HCT116 (cell line): ENCODE measurements at regions not wholly inside any gene's neighbourhood (a gene's known extent, or its start where the extent isn't known, plus 50 kb on each side); places are given as distances from the start of the nearest gene placed in this dataset.

ENCODE experiments used
- ATAC-seq: fragments of 200-7000 bp; cut with Tn5 transposase; 2 replicates; pipeline ENCODE4 v1.9.1; 2020; ENCODE audit warnings: mild to moderate bottlenecking, moderate library complexity
- BruUV-seq: library from RNA; stranded (reverse); fragments of 400-500 nt; replicated peaks from 2 replicates; lab custom pipeline; 2021; lab: Mats Ljungman, UMichigan
- CTCF ChIA-PET: fragments of 300-600 bp; sonication (Branson Sonifier 250); formaldehyde crosslinking; loops from one replicate; lab custom pipeline; 2021; ENCODE audit warnings: antibody characterized with exemption; lab: Charles Lee
- POLR2A ChIA-PET: fragments of 300-600, 350-600 bp; sonication (Branson Sonifier 250); formaldehyde crosslinking; loops from one replicate; lab custom pipeline; 2021; ENCODE audit warnings: antibody characterized with exemption; lab: Charles Lee
- RAD21 ChIA-PET, 2 experiments: fragments of 300-600 bp; sonication (Branson Sonifier 250); formaldehyde crosslinking; loops; one replicate each; lab custom pipeline; 2023; ENCODE audit warnings: low total read pairs in 2 of 2; ENCODE audit not compliant: uncharacterized antibody in 2 of 2, unreplicated experiment in 2 of 2, low non-redundant PET in 1 of 2; lab: Charles Lee
- DNase-seq: peaks from one replicate; pipeline ENCODE4 v3.0.0-alpha.2; 2010; ENCODE audit warnings: low read depth, low spot score
- H2AFZ ChIP-seq: fragments of 200-600 bp; shearing (Covaris generic), sonication (generic); 2 replicates; pipeline ENCODE4 v1.6.1; 2017; ENCODE audit warnings: low read depth, mixed run types, mixed read lengths, antibody characterized with exemption, low read length; ENCODE audit not compliant: poor library complexity, severe bottlenecking
- H3K27ac ChIP-seq: 2 replicates; pipeline ENCODE4 v1.5.1; 2012; ENCODE audit warnings: low read depth, low read length
- H3K27me3 ChIP-seq: fragments of 200-600 bp; sonication (generic); 2 replicates; pipeline ENCODE4 v1.6.1; 2016; ENCODE audit warnings: mixed run types, low read length, mixed read lengths; ENCODE audit not compliant: insufficient read depth
- H3K36me3 ChIP-seq, 2 experiments: fragments of 200-500 bp in 1 of 2; fragments of 200-600 bp in 1 of 2; sonication (Bioruptor generic) in 1 of 2; sonication (generic) in 1 of 2; 2 replicates each; pipeline versions ENCODE4 v1.5.1 to v1.6.1; 2014 to 2016; ENCODE audit warnings: low read length in 2 of 2, inconsistent platforms in 1 of 2, mixed read lengths in 1 of 2, mixed run types in 1 of 2; ENCODE audit not compliant: insufficient read depth in 2 of 2, control insufficient read depth in 1 of 2
- H3K4me1 ChIP-seq, 2 experiments: fragments of 200-600 bp in 1 of 2; sonication (generic) in 1 of 2; 2 replicates each; pipeline versions ENCODE4 v1.5.1 to v1.6.1; 2012 to 2017; ENCODE audit warnings: low read length in 2 of 2, inconsistent platforms in 1 of 2, mild to moderate bottlenecking in 1 of 2, mixed read lengths in 1 of 2, mixed run types in 1 of 2, moderate library complexity in 1 of 2; ENCODE audit not compliant: insufficient read depth in 2 of 2, control insufficient read depth in 1 of 2
- H3K4me2 ChIP-seq: fragments of 200-600 bp; sonication (generic); 2 replicates; pipeline ENCODE4 v1.6.1; 2017; ENCODE audit warnings: mixed run types, low read length, mixed read lengths
- H3K4me3 ChIP-seq, 2 experiments: fragments of 200-600 bp in 1 of 2; sonication (generic) in 1 of 2; replicated peaks in 1 of 2; 2 replicates each; pipeline ENCODE4 v1.5.1; 2011 to 2016; ENCODE audit warnings: low read length in 2 of 2, control low read depth in 1 of 2, low read depth in 1 of 2, mild to moderate bottlenecking in 1 of 2, mixed read lengths in 1 of 2, mixed run types in 1 of 2
- H3K79me2 ChIP-seq: fragments of 200-600 bp; sonication (generic); 2 replicates; pipeline ENCODE4 v1.6.1; 2017; ENCODE audit warnings: mild to moderate bottlenecking, mixed run types, low read length, moderate library complexity, mixed read lengths; ENCODE audit not compliant: insufficient read depth
- H3K9ac ChIP-seq: fragments of 200-600 bp; sonication (generic); 2 replicates; pipeline ENCODE4 v1.6.1; 2016; ENCODE audit warnings: low read length, mixed read lengths
- H3K9me2 ChIP-seq: fragments of 200-600 bp; sonication (generic), shearing (Covaris generic); 2 replicates; pipeline ENCODE4 v1.6.1; 2017; ENCODE audit warnings: mixed run types, mild to moderate bottlenecking, moderate library complexity; ENCODE audit not compliant: insufficient read depth
- H3K9me3 ChIP-seq, 2 experiments: fragments of 200-500 bp in 1 of 2; fragments of 200-600 bp in 1 of 2; sonication (Bioruptor generic) in 1 of 2; sonication (generic) in 1 of 2; 2 replicates each; pipeline ENCODE4 v1.6.1; 2014 to 2017; ENCODE audit warnings: low read length in 2 of 2, mixed read lengths in 2 of 2, inconsistent platforms in 1 of 2, low read depth in 1 of 2, mild to moderate bottlenecking in 1 of 2, mixed run types in 1 of 2, moderate library complexity in 1 of 2; ENCODE audit not compliant: control insufficient read depth in 1 of 2, insufficient read depth in 1 of 2
- H4K20me1 ChIP-seq: fragments of 200-600 bp; sonication (generic), shearing (Covaris generic); 2 replicates; pipeline ENCODE4 v1.6.1; 2017; ENCODE audit warnings: mixed run types, mild to moderate bottlenecking, moderate library complexity; ENCODE audit not compliant: insufficient read depth
- CEBPB ChIP-seq: IDR thresholded peaks from 2 replicates; pipeline ENCODE4 v1.6.1; 2012; ENCODE audit warnings: low read depth
- EGR1 ChIP-seq: IDR thresholded peaks from 2 replicates; pipeline ENCODE4 v1.6.1; 2012; ENCODE audit warnings: low read depth
- ELF1 ChIP-seq: IDR thresholded peaks from 2 replicates; pipeline ENCODE4 v1.6.1; 2012; ENCODE audit warnings: low read depth, borderline replicate concordance
- EZH2 ChIP-seq: fragments of 200-600 bp; sonication (generic); IDR thresholded peaks from 2 replicates; pipeline ENCODE4 v1.6.1; 2017; ENCODE audit warnings: antibody characterized with exemption, mixed run types
- EZH2phosphoT487 ChIP-seq: fragments of 200-600 bp; IDR thresholded peaks from 2 replicates; pipeline ENCODE4 v1.6.1; 2018; ENCODE audit warnings: antibody characterized with exemption, borderline replicate concordance
- FOSL1 ChIP-seq: IDR thresholded peaks from 2 replicates; pipeline ENCODE4 v1.6.1; 2012; ENCODE audit warnings: low read depth
- POLR2A ChIP-seq: IDR thresholded peaks from 2 replicates; pipeline ENCODE4 v1.7.0; 2011; ENCODE audit warnings: borderline replicate concordance; ENCODE audit not compliant: insufficient read depth, insufficient read length; ENCODE audit errors: extremely low read depth
- POLR2AphosphoS5 ChIP-seq: IDR thresholded peaks from 2 replicates; pipeline ENCODE4 v1.6.1; 2011; ENCODE audit warnings: mild to moderate bottlenecking, low read depth, low read length, moderate library complexity
- RAD21 ChIP-seq: IDR thresholded peaks from 2 replicates; pipeline ENCODE4 v1.6.1; 2012; ENCODE audit warnings: low read depth, mild to moderate bottlenecking
- SP1 ChIP-seq: IDR thresholded peaks from 2 replicates; pipeline ENCODE4 v1.6.1; 2012; ENCODE audit warnings: low read depth
- SRF ChIP-seq: IDR thresholded peaks from 2 replicates; pipeline ENCODE4 v1.6.1; 2012; ENCODE audit warnings: low read depth
- TCF7L2 ChIP-seq: IDR thresholded peaks from 2 replicates; pipeline ENCODE4 v1.7.0; 2011; ENCODE audit warnings: borderline replicate concordance, inconsistent platforms; ENCODE audit not compliant: insufficient read depth, insufficient read length; ENCODE audit errors: extremely low read depth
- YY1 ChIP-seq: IDR thresholded peaks from 2 replicates; pipeline ENCODE4 v1.6.1; 2011; ENCODE audit warnings: low read length, low read depth, moderate library complexity, mild to moderate bottlenecking; ENCODE audit not compliant: insufficient replicate concordance; ENCODE audit errors: extremely low read depth
- ZFX ChIP-seq: fragments of 450-650 bp; IDR thresholded peaks from 2 replicates; pipeline ENCODE4 v1.6.1; 2017
- ZNF274 ChIP-seq: fragments of 200-500 bp; sonication (Bioruptor generic); IDR thresholded peaks from 2 replicates; pipeline ENCODE4 v1.6.1; 2014; ENCODE audit warnings: mild to moderate bottlenecking, low read depth, low read length, inconsistent platforms
- intact Hi-C: fragments of 100-400 bp; cut with micrococcal nuclease; formaldehyde crosslinking; loops from 2 replicates; pipeline ENCODE4 v1.10.0; 2022
- TF ChIP-seq, protein P1 (sequence below), 3 experiments: fragments of 200-600 bp in 1 of 3; sonication (generic) in 1 of 3; IDR thresholded peaks in 2 of 3; conservative IDR thresholded peaks in 1 of 3; 2 replicates each; pipeline ENCODE4 v1.5.1; 2012 to 2017; ENCODE audit warnings: low read depth in 2 of 3, low read length in 2 of 3, antibody characterized with exemption in 1 of 3, borderline replicate concordance in 1 of 3, control low read depth in 1 of 3, mild to moderate bottlenecking in 1 of 3, mixed read lengths in 1 of 3, mixed run types in 1 of 3, moderate library complexity in 1 of 3; ENCODE audit not compliant: insufficient read depth in 1 of 3
- TF ChIP-seq, protein P2 (sequence below): IDR thresholded peaks from 2 replicates; pipeline ENCODE4 v1.6.1; 2012
- TF ChIP-seq, protein P3 (sequence below): IDR thresholded peaks from 2 replicates; pipeline ENCODE4 v1.6.1; 2012
- TF ChIP-seq, protein P4 (sequence below): IDR thresholded peaks from 2 replicates; pipeline ENCODE4 v1.6.1; 2012; ENCODE audit warnings: low read depth

DNA sequence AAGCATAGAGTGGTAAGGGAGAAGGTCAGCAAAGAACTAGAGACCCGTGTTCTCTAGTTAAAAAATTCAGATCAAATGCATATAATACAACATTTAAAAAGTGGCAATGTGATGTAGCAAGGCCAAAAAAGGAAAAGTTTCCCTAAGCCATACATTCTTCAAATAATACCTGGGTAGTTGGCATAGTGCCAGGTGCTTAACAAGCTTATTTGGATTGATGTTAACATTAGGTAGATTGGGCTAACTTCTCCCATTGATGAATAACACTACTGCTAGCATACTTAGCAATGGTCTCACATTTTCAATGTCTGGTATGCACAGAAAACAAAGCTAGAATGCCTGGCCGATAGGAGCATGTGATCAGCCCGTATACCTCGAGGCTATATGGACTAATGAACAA, 283.6 kb upstream of the RARB start (continued):
- TF ChIP-seq EZH2phosphoT487 (no peak), RAD21 (no peak), EZH2 (no peak), YY1 (no peak), SRF (no peak)
- TF ChIP-seq, protein P1, sequence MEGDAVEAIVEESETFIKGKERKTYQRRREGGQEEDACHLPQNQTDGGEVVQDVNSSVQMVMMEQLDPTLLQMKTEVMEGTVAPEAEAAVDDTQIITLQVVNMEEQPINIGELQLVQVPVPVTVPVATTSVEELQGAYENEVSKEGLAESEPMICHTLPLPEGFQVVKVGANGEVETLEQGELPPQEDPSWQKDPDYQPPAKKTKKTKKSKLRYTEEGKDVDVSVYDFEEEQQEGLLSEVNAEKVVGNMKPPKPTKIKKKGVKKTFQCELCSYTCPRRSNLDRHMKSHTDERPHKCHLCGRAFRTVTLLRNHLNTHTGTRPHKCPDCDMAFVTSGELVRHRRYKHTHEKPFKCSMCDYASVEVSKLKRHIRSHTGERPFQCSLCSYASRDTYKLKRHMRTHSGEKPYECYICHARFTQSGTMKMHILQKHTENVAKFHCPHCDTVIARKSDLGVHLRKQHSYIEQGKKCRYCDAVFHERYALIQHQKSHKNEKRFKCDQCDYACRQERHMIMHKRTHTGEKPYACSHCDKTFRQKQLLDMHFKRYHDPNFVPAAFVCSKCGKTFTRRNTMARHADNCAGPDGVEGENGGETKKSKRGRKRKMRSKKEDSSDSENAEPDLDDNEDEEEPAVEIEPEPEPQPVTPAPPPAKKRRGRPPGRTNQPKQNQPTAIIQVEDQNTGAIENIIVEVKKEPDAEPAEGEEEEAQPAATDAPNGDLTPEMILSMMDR (IDR thresholded peaks at IDR 0.05 in 2 of 3, conservative IDR thresholded peaks at IDR 0.05 in 1 of 3; ENCODE audit: borderline replicate concordance in 1 of 3, insufficient read depth in 1 of 3, low read depth in 2 of 3, low read length in 2 of 3) = no peak

DNA sequence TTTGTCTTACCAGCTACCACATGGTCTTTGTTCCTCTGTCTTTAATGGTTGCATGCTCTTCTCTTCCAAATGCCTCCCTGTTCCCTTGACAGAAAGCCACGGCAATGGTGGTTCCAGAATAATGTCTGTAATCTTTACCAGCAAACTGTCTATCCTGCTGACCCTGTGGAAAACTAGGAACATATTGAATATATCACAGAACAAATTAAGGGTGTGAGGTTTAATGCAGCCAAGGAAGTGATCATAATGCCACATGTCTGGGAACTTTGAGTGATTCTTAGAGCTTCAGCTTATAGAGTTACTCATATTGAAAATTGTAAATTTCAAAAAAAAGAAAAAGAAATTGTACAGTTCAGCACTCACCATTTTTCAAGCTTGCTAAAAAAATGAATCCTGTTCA, 282.9 kb upstream of the RARB start:
- H4K20me1 ChIP-seq = no peaks in the 10 kb centered on the region
- H3K36me3 ChIP-seq = no peaks in the 10 kb centered on the region
- TF ChIP-seq EGR1 (no peak), SP1 (no peak), EZH2 (no peak), ZNF274 (no peak), POLR2AphosphoS5 (no peak), CEBPB (no peak), YY1 (no peak), TCF7L2 (no peak), FOSL1 (no peak), ELF1 (no peak), ZFX (no peak), POLR2A (no peak)
- TF ChIP-seq, protein P2, sequence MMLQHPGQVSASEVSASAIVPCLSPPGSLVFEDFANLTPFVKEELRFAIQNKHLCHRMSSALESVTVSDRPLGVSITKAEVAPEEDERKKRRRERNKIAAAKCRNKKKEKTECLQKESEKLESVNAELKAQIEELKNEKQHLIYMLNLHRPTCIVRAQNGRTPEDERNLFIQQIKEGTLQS = no peak
- TF ChIP-seq, protein P3, sequence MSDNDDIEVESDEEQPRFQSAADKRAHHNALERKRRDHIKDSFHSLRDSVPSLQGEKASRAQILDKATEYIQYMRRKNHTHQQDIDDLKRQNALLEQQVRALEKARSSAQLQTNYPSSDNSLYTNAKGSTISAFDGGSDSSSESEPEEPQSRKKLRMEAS = no peak
- TF ChIP-seq, protein P1 (IDR thresholded peaks at IDR 0.05 in 2 of 3, conservative IDR thresholded peaks at IDR 0.05 in 1 of 3; ENCODE audit: borderline replicate concordance in 1 of 3, insufficient read depth in 1 of 3, low read depth in 2 of 3, low read length in 2 of 3) = no peak
- TF ChIP-seq, protein P4, sequence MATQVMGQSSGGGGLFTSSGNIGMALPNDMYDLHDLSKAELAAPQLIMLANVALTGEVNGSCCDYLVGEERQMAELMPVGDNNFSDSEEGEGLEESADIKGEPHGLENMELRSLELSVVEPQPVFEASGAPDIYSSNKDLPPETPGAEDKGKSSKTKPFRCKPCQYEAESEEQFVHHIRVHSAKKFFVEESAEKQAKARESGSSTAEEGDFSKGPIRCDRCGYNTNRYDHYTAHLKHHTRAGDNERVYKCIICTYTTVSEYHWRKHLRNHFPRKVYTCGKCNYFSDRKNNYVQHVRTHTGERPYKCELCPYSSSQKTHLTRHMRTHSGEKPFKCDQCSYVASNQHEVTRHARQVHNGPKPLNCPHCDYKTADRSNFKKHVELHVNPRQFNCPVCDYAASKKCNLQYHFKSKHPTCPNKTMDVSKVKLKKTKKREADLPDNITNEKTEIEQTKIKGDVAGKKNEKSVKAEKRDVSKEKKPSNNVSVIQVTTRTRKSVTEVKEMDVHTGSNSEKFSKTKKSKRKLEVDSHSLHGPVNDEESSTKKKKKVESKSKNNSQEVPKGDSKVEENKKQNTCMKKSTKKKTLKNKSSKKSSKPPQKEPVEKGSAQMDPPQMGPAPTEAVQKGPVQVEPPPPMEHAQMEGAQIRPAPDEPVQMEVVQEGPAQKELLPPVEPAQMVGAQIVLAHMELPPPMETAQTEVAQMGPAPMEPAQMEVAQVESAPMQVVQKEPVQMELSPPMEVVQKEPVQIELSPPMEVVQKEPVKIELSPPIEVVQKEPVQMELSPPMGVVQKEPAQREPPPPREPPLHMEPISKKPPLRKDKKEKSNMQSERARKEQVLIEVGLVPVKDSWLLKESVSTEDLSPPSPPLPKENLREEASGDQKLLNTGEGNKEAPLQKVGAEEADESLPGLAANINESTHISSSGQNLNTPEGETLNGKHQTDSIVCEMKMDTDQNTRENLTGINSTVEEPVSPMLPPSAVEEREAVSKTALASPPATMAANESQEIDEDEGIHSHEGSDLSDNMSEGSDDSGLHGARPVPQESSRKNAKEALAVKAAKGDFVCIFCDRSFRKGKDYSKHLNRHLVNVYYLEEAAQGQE = no peak
- no peak overlapping the region for H2AFZ ChIP-seq
- intact Hi-C loops = no loop called here
- H3K27ac ChIP-seq = no peak overlapping the region
- no peaks in the 10 kb centered on the region for H3K9me3 ChIP-seq
- no peaks in the 10 kb centered on the region for H3K4me1 ChIP-seq
- no peak for DNase-seq
- H3K79me2 ChIP-seq = no peaks in the 10 kb centered on the region
- no peak overlapping the region for H3K4me3 ChIP-seq
- no peak overlapping the region for H3K4me2 ChIP-seq
- H3K27me3 ChIP-seq = no peaks in the 10 kb centered on the region
- no peak overlapping the region for H3K9ac ChIP-seq
- CTCF ChIA-PET = no interaction called here
- BruUV-seq = no TSS peak
- no peak for ATAC-seq
- POLR2A ChIA-PET = no interaction called here
- H3K9me2 ChIP-seq = no peaks in the 10 kb centered on the region
- RAD21 ChIA-PET = no interaction called here
